RPMI8226 (cell line): ENCODE measurements at regions not wholly inside any gene's neighbourhood (a gene's known extent, or its start where the extent isn't known, plus 50 kb on each side); places are given as distances from the start of the nearest gene placed in this dataset.

Experiments used
- DNase-seq: peaks from one replicate; pipeline ENCODE4 v3.0.0-alpha.2; 2015

DNA sequence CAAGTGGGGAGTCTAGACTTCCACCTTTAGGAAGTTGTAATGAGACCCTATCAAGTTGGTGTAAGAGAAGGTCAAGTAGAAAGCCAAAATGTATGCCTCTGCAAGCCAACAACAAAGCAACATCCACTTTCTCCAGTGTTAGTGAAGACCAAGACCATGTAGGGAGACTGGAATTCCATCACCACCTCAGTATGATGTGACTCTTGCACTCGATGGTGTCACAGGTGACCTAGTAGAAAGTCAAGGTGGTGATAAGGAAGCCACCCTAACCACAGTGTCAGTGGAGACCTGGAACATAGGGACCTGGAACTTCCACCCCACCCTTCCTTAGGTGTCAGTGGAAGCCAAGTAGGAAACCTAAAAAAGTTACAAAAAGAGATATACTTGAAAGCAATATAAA lies 278.1 kb upstream of the KCNMB2 start:
- DNase-seq = no peak

GRCh38 chr3:178259703-178260102 lies 276.5 kb upstream of the KCNMB2 start:
- no peak for DNase-seq

GRCh38 chr3:178260887-178261565 lies 275.2 kb upstream of the KCNMB2 start:
- no peak for DNase-seq

GRCh38 chr3:178263236-178263916 lies 272.9 kb upstream of the KCNMB2 start:
- no peak for DNase-seq

- no peak for DNase-seq
These were observed 268.9 kb upstream of the KCNMB2 start for GRCh38 chr3:178267158-178267844.

DNA sequence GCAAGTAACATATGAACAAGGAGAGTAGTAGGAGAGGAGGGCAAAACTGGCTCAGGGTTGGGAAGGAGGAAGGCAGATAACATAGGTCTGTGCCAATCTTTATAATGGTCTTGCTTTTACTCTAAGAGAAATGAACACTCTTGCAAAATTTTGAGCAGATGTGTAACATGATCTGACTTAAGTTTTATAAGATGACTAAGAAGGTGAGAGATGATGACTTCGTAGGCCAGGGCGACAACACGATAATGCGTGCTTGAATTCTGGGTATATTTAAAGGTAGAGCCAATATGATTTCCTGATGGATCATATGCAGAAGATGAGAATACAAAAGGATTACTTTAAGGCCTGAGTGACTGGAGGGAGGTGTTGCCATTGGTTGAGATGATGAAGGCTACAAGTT lies 265.4 kb upstream of the KCNMB2 start:
- no peak for DNase-seq

DNA sequence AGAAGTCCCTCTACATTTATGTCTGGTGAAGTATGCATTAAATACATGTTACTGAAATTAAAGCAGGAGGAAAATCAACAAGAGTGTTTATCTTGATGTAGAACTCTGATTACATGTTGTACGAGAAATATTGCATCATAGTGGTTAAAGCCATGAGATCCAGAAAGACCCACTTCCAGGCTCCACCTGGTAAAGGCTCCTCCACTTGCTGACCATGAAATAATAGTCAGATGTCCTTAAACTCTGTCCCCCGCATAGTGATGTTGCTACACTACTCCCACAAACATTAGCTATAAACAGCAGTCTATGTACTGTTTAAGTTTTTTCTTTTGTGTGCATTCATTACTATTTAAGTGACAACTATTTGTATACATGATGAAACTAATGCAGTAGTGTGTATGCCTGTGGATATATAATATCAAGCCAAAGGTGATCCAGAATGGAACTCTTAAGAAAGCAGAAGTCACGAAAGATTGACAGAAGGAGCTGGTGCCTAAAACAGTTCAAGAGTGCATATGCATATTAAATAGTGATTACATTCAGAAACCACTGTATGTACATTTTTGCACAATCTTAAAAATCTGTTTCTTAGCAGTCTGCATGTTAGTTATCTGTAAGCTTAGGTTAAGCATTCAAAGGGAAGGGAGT lies 264.4 kb upstream of the KCNMB2 start:
- no peak for DNase-seq

- DNase-seq = no peak
These were observed 263.4 kb upstream of the KCNMB2 start for GRCh38 chr3:178272841-178273240.

DNA sequence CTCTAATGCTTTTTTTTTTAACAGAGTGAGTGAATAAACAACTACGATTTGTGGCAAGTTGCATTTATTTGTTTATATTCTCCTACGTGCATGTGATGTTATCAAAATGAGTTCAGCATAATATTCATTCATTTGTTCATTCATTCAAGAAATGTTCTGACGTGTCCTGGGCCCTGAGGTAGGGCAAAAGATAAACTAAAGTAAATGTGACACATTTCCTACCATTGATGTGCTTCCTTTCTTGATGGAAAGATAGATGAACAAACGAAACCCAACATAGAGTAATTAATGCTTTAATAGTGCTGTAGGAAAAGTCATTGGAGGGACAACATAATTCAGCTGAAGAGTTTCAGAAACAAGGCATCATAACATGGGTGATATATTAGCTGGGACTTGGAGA lies 261.5 kb upstream of the KCNMB2 start:
- DNase-seq = no peak

DNA sequence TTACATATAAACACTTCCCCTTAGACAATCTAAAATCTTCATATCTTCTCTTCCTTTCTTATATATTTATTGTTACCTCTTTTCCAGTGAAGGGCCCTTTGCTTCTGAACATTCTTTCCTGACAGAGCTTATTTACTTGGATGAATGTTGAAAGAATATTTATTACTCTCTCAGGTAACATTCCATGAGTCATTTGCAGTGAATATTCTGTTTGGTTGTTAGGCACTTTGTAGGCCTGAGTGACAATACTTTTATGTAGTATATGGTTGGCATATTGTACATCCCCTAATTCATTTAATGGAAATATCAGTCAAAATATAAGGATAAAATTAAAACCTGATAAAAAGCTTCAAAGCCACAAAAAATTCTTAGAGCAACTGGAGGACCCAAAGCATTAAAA lies 260.9 kb upstream of the KCNMB2 start:
- no peak for DNase-seq

GRCh38 chr3:178275793-178276192 lies 260.4 kb upstream of the KCNMB2 start:
- DNase-seq = no peak

GRCh38 chr3:178277605-178278004 lies 258.6 kb upstream of the KCNMB2 start:
- no peak for DNase-seq

GRCh38 chr3:178283561-178283960 lies 252.7 kb upstream of the KCNMB2 start:
- DNase-seq = no peak

DNA sequence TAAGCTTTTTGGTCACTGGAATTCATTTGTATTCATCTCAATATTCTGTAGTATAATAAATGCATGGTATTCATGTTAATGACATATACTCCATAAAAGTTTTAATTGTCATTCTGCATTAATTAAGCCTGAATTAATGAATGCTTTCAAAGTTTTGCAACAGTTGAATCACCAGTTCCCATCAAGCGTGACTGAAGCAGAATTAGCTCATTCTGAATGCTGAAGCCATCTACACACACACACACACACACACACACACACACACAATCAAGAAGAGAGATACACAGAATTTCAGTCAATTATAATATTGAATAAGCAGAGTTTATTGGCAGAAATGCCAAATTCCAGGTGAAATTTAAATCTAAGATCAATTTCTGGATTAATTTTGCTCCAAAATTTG lies 252.1 kb upstream of the KCNMB2 start:
- no peak for DNase-seq

DNA sequence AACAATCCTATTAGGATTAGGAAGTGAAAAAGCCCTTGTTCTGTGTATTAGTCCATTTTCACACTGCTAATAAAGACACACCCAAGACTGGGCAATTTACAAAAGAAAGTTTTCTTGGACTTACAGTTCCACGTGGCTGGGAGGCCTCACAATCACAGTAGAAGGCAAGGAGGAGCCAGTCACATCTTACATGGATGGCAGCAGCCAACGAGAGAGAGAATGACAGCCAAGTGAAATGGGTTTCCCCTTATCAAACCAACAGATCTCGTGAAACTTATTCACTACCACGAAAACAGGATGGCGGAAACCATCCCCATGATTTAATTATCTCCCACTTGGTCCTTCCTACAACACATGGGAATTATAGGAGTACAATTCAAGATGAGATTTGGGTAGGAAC lies 248.2 kb upstream of the KCNMB2 start:
- no peak for DNase-seq

GRCh38 chr3:178289544-178290160 lies 246.6 kb upstream of the KCNMB2 start:
- no peak for DNase-seq

DNA sequence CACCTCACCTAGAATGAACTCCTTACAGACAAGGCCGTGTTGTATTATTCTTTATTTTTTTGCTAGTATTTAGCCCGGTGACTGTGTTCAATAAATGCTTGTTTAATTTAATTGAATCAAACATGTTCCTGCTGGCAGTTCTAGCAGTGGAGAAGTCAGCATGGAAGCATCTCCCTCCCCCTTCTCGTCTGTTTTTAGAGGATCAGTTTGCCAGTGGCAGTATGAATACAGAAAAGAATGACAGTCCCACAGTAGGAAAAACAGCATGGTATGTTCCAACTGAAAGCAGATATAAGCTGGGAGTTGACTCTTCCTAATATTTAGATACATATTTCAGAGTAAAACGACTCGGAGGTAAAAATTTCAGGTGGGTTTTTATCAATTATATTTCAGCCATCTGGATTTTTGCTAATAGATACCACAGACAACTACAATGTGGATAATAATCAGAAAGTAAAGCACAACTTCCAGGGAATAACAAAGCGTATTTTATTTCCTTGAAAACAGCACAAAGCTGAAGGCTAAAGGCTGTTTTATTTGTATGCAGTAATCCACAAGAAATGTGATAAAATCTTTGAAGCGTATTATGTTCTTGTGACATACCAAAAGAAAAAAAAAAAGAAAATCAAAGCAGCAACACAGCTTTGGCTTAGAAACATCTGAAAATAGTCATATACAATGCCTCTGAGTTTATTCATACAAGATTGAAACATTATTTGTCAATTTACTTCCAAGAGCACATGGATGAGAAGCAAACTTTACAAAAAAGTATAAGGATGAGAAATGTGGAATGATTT lies 244.5 kb upstream of the KCNMB2 start:
- no peak for DNase-seq

DNA sequence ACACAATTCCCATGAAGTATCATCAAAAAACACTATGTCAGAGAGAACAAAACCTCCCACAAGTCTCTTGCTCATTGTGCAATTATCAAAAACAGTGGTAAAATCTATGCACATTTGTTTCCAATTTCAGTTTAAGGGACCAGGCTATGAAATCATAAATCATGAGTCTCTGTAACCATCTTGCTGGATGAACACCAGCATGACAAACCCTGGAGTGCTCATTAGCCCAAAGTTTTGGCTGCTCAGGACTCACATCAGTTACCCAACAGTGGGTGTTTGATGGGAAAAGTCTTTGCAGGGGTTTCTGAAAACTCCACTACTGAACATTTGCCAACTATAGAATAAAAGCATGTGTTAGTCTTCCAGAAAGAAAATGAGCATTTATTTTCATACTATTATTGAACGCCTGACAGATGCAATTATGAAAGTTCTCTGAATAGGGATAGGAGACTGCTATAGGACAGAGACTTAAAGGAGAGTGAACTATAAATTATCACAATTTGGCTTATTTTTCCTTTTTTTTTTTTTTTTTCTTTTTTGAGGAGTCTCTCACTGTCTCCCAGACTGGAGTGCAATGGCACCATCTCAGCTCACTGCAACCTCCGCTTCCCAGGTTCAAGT lies 240.8 kb upstream of the KCNMB2 start:
- no peak for DNase-seq

DNA sequence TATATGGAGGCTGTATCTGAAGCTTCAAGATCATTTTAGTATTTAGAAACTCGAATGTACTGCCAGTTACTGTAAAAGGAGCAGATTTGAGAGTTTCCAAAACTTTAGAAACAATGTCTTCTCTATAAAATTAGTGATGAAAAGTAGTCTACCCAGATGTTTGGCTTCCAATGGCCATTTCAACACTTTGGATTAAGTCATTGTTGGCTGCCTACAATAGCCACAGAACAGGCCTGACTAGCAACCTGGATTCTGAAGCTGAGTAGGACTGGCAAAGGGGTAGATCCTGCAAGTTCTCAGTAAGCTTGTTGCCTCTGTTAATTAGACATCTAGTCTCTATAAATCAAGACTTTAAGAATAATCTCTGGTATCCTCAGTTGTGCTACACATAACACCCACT lies 239.0 kb upstream of the KCNMB2 start:
- DNase-seq = no peak

GRCh38 chr3:178297740-178298139 lies 238.5 kb upstream of the KCNMB2 start:
- no peak for DNase-seq

DNA sequence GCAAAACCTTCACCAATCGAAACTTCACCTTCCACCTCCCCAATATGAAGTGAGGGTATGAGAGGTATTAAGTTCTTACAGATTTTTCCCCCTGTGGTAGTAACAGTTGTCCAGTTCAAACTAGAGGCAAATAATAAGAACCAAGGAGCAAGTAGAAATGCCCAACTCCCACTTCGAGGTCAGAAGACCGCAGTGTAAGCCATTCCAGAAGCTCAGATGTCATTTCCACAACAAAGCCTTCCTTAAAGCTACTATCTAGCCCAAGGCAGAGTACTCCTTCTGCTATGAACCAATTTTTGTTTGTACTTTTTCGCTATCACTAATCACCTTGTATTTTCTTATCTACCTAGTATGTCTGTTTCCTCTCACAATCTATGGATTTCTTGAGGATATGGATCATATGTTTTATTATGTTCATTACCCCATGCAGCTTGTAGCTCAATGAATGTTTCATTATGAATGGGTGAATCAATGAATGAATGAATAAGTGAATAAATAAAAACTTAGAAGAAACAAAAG lies 235.7 kb upstream of the KCNMB2 start:
- DNase-seq = no peak
